IPS-18a (cell line): ENCODE measurements at regions not wholly inside any gene's neighbourhood (a gene's known extent, or its start where the extent isn't known, plus 50 kb on each side); places are given as distances from the start of the nearest gene placed in this dataset.

Source experiments
- H3K27ac ChIP-seq: one replicate; pipeline ENCODE4 v1.5.1; 2013; ENCODE audit warnings: low read length
- H3K27me3 ChIP-seq: one replicate; pipeline ENCODE4 v1.6.1; 2013; ENCODE audit warnings: mild to moderate bottlenecking, low read length; ENCODE audit not compliant: control insufficient read depth, insufficient read depth
- H3K36me3 ChIP-seq: one replicate; pipeline ENCODE4 v1.6.1; 2013; ENCODE audit warnings: low read depth, low read length; ENCODE audit not compliant: control insufficient read depth
- H3K4me1 ChIP-seq: one replicate; pipeline ENCODE4 v1.6.1; 2013; ENCODE audit warnings: low read depth, low read length; ENCODE audit not compliant: control insufficient read depth
- H3K4me3 ChIP-seq: one replicate; pipeline ENCODE4 v1.5.1; 2013; ENCODE audit warnings: low read length
- H3K9ac ChIP-seq: one replicate; pipeline ENCODE4 v1.6.1; 2013; ENCODE audit warnings: mild to moderate bottlenecking, low read length, moderate library complexity
- H3K9me3 ChIP-seq: one replicate; pipeline ENCODE4 v1.6.1; 2013; ENCODE audit warnings: low read depth, low read length; ENCODE audit not compliant: control insufficient read depth

DNA sequence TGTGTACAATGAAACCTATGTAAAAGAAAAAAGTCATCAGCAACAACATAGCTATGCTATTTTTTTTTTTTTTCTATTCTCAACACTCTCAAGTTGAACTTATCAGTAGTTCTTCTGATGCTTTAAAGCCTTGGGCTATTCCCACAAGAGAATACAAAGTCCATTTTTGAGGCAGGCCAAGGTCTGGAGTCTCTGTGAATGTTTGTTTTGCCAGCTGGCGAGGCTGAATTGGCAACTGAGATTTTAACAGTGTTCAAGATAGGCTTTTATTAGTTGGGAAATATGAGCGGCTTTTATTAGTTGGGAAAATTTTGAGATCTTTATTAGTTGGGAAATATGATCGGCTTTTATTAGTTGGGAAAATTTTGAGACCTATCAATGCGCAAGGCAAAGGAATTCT, 336.6 kb downstream of the SLITRK2 start:
- no peaks in the 10 kb centered on the region for H3K27me3 ChIP-seq

DNA sequence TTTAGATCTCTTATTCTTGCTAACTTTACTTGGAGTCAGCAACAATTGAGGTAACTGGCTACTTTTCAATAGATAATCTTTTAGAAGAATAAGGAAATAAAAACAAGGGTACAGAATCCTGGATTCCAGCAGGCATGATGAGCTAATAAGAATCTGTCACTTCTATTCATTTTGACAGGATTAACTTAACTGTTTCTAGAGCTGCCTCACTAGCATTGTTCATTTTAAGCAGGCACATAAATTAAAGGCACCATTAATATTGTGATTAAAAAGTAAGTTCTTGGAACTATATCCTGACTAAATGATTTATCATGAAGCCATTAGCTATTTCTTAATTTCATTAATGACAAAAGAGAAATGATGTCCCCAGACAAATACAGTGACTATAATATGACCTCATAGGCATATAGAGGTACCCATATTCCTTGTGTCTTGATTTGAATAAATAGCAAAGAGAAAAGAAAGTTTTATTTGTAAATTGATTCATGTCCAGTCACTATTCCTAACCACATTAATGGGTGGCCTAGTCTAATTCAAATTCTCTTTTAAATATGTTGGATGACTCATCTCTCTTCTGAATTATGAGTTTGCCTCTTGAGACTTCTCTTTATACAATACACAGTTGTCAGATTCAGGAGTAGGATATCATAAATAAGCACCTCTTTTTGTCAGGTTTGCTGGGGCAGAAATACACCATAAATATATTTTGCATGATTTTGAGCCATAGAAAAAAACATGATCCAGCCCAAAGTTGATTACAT, 343.0 kb downstream of the SLITRK2 start:
- Histone ChIP-seq H3K9ac (no peak overlapping the region), H3K4me3 (no peak overlapping the region), H3K36me3 (no peaks in the 10 kb centered on the region), H3K27me3 (no peaks in the 10 kb centered on the region), H3K4me1 (no peaks in the 10 kb centered on the region), H3K27ac (no peak overlapping the region), H3K9me3 (peaks cover 85% of the 10 kb centered on the region)

More for the DNA sequence above, 336.6 kb downstream of the SLITRK2 start:
- H3K36me3 ChIP-seq, result no peaks in the 10 kb centered on the region
- H3K9ac ChIP-seq, result no peak overlapping the region
- H3K9me3 ChIP-seq, result peaks cover 87% of the 10 kb centered on the region
- no peaks in the 10 kb centered on the region for H3K4me1 ChIP-seq
- H3K4me3 ChIP-seq, result no peak overlapping the region
- no peak overlapping the region for H3K27ac ChIP-seq

DNA sequence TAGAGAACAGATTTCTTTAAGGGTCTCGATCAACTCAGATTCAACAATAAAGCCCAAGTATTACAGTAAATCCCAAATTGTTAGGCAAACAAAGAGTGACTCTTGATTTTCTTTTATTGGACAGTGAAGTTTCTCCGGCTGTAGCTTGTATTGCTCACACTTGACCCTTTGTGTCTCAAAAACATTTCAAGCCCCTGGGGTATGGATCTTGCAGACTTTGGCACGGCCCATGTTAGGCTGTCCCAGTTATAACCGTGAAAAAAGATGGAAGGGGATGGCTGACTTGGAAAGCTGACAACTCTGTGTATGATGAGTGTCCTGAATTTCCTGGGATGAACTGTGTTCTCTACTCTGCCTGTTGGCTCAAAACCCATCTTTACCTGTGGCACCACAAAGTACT, 356.1 kb downstream of the SLITRK2 start:
- Histone ChIP-seq H3K36me3 (no peaks in the 10 kb centered on the region), H3K4me1 (no peaks in the 10 kb centered on the region), H3K4me3 (no peak overlapping the region), H3K9me3 (peaks cover 84% of the 10 kb centered on the region), H3K27me3 (no peaks in the 10 kb centered on the region), H3K9ac (no peak overlapping the region), H3K27ac (no peak overlapping the region)

DNA sequence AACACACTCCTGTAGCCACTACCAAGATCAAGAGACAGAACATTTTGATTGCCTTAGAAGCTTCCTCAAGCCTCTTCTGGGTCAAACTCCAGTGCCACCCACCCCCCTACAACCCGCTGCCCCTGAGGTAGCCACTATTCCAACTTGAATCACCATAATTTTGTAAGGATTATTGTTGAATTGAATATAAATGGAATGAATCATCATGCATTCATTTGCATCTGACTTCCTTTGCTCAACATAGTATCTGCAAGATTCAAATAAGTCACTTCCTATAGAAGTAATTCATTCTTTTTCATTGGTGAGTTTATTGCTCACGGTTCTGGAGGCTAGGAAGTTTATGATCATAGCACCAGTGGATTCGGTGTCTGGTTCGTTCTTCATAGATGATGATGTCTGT, 364.2 kb downstream of the SLITRK2 start:
- Histone ChIP-seq H3K27ac (no peak overlapping the region), H3K9ac (no peak overlapping the region), H3K4me1 (no peaks in the 10 kb centered on the region), H3K4me3 (no peak overlapping the region), H3K9me3 (peaks cover 67% of the 10 kb centered on the region), H3K36me3 (no peaks in the 10 kb centered on the region), H3K27me3 (no peaks in the 10 kb centered on the region)

DNA sequence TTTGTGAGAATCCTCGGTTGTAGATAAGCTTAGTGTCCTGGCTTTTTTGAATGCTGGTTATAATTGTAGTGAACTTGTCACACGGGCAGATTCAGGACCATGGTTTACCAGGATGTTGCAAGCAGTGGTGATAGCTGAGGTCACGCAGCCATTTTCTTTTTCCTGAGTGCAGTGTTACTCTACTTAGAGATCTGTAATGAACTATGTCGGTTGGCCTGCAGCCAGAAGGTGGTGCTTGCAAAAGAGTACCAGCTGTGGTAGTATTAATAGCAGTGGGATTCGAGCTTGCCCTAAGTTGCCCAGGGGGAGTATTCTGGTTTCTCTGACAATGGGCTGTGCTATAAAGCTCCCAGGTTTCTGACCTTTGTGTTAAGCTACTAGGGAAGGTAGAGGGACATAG, 368.9 kb downstream of the SLITRK2 start:
- Histone ChIP-seq H3K4me3 (no peak overlapping the region), H3K27ac (no peak overlapping the region), H3K9ac (no peak overlapping the region), H3K4me1 (no peaks in the 10 kb centered on the region), H3K36me3 (no peaks in the 10 kb centered on the region), H3K27me3 (no peaks in the 10 kb centered on the region), H3K9me3 (peaks cover 87% of the 10 kb centered on the region)

DNA sequence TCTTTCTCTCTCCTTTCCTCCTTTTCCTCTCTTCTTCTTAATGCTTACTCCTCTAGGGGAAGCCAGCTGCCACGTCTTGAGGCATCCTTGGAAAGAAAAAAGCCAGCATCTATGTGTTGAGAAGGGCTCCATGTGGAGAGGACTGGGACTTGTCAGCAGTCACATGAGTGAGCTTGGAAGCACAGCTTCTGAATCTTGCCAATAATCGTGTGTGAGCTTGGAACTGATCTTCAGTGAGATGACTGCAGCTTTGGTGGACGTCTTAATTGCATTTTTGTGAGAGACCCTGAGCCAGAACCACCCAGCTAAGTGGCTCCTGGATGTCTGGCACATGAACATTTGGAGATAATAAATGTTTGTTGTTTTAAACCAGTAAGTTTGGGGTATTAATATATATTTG, 371.7 kb downstream of the SLITRK2 start:
- no peak overlapping the region for H3K4me3 ChIP-seq
- no peak overlapping the region for H3K27ac ChIP-seq
- H3K4me1 ChIP-seq, result no peaks in the 10 kb centered on the region
- H3K9ac ChIP-seq, result no peak overlapping the region
- H3K9me3 ChIP-seq, result peaks cover 88% of the 10 kb centered on the region
- H3K36me3 ChIP-seq, result no peaks in the 10 kb centered on the region
- H3K27me3 ChIP-seq, result no peaks in the 10 kb centered on the region

DNA sequence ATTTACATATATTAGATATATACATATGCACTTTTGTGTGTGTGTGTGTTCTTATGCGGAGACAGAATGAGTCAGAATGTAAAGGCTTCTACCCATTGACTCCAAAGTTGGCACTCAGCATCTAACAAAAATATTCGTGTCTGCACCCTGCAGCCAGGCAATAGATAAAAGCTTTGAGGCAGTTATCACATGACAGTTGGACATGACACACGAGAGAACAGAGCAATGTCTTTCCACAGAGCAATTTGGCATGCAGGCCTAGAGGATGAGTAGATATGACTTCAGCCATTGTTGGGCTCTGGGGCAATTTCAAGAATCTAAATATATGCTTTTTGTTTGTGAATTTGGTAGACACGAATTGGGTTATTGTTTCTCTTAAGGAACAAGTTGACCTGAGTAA, 391.2 kb downstream of the SLITRK2 start:
- Histone ChIP-seq H3K27me3 (no peaks in the 10 kb centered on the region), H3K27ac (no peak overlapping the region), H3K9me3 (peaks cover 70% of the 10 kb centered on the region), H3K4me1 (no peaks in the 10 kb centered on the region), H3K9ac (no peak overlapping the region), H3K36me3 (no peaks in the 10 kb centered on the region), H3K4me3 (no peak overlapping the region)

DNA sequence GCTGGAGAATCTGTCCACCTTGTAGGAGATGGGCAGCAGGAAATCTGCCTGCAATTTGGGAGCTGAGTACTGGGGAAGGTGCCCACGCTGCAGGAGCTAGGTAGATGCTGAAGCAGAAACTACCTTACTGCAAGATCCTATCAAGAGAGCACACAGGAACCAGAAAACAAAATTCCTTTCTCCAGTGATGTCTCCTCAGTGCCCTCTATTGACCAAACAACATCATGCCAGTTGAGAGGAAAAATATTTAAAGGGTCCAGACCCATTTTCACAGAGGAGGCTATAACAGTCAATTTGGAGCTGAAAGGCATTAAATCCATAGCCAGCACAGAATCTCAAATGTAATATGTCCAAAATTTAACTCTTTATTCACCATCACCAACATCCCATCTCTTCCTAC, 406.8 kb downstream of the SLITRK2 start:
- Histone ChIP-seq H3K27me3 (no peaks in the 10 kb centered on the region), H3K36me3 (no peaks in the 10 kb centered on the region), H3K27ac (no peak overlapping the region), H3K4me1 (no peaks in the 10 kb centered on the region), H3K4me3 (no peak overlapping the region), H3K9me3 (peaks cover 70% of the 10 kb centered on the region), H3K9ac (no peak overlapping the region)

DNA sequence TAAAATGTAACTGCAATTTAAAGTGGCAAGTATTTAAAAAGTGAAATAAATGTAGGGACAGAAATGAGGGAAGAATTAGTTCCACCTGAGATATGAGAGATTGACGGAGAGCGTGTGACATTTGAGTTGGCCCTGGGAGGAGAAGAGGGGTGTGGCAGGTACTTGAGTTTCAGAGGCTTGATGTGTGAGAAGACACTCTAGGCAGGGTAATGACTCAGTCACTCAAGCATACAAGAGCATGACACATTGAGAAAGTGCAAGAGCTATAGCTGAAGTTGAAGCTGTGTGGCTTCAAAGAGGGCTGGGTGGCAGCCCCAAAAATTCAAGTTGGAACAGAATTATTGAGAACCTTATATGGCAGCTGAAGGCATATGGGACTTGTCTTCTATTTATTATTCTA, 420.5 kb downstream of the SLITRK2 start:
- H3K4me3 ChIP-seq, result no peak overlapping the region
- H3K9me3 ChIP-seq, result peaks cover 79% of the 10 kb centered on the region

DNA sequence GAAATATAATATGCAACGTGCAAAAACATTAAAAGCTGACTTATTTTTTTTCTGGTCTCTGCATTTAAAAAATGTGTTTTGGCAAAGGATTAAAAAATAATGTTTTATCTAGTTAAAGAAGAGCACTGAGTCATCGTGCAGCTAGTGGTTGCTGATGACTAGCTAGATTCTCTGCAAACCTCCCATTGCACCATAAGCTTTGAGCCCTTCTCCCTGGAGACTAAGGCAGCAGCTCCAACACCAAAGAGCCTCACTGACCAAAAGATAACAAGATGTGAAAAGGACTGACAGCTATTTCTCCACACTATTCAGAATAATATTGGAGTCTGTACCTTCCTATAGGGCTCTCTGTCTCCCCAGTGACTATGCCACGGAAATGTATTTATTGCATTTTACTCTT, 424.3 kb downstream of the SLITRK2 start:
- H3K9ac ChIP-seq, result no peak overlapping the region
- no peak overlapping the region for H3K27ac ChIP-seq
- H3K4me3 ChIP-seq, result no peak overlapping the region
- no peaks in the 10 kb centered on the region for H3K4me1 ChIP-seq
- no peaks in the 10 kb centered on the region for H3K36me3 ChIP-seq
- no peaks in the 10 kb centered on the region for H3K27me3 ChIP-seq
- peaks cover 89% of the 10 kb centered on the region for H3K9me3 ChIP-seq

More for the DNA sequence above, 420.5 kb downstream of the SLITRK2 start:
- no peak overlapping the region for H3K9ac ChIP-seq
- H3K27me3 ChIP-seq, result no peaks in the 10 kb centered on the region
- H3K36me3 ChIP-seq, result no peaks in the 10 kb centered on the region
- H3K4me1 ChIP-seq, result no peaks in the 10 kb centered on the region
- no peak overlapping the region for H3K27ac ChIP-seq

DNA sequence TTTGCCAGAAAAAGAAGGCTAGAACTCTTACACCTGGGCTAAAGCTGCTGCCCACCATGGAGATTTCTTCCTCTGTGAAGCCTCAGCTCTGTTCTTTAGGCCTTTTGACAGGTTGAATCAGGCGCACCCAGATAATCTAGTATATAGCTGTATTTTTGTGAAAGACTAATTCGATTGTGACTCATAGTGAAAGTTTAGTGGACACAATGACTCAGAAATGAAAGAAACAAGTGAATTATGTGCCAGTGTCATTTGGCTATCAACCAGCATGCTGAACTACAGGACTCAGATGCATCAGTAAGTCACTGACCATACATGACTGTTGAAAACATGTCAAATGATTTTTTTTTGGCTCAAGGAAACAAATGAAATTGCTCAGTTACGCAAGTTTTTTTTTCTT, 425.4 kb downstream of the SLITRK2 start:
- Histone ChIP-seq H3K36me3 (no peaks in the 10 kb centered on the region), H3K27me3 (no peaks in the 10 kb centered on the region), H3K4me3 (no peak overlapping the region), H3K27ac (no peak overlapping the region), H3K9ac (no peak overlapping the region), H3K4me1 (no peaks in the 10 kb centered on the region), H3K9me3 (peaks cover 89% of the 10 kb centered on the region)

DNA sequence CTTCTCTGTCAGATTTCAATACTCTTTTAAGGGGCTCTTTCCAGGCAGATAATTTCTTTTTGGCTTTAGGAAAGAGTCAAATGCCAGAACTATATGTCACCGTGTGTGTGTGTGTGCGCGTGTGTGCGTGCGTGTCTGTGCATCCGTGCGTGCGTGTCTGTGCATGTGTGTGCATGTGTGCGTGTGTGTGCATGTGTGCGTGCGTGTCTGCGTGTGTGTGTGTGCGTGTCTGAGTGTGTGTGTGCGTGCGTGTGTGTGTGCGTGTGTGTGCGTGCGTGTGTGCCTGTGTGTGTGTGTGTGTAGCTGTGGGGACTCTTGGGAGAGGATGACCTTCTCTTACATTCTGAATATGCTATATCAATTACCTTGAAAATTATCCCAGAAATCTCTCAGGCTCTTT, 441.6 kb downstream of the SLITRK2 start:
- Histone ChIP-seq H3K4me3 (no peak overlapping the region), H3K9ac (no peak overlapping the region), H3K9me3 (peaks cover 60% of the 10 kb centered on the region), H3K36me3 (no peaks in the 10 kb centered on the region), H3K27me3 (no peaks in the 10 kb centered on the region), H3K4me1 (no peaks in the 10 kb centered on the region), H3K27ac (no peak overlapping the region)
